ENCODE measurements at regions not wholly inside any gene's neighbourhood (a gene's known extent, or its start where the extent isn't known, plus 50 kb on each side); places are given as distances from the start of the nearest gene placed in this dataset.
"Not testable (repeated sequence)": the region's sequence is repeated elsewhere in the genome, so short reads cannot be mapped to it uniquely, and the experiment has no call there.

- peak; percentile 27 for DNase-seq (ENCODE audit: low read depth)
These were observed 399.1 kb upstream of the AMELY start for GRCh38 chrY:7310482-7311269.

DNA sequence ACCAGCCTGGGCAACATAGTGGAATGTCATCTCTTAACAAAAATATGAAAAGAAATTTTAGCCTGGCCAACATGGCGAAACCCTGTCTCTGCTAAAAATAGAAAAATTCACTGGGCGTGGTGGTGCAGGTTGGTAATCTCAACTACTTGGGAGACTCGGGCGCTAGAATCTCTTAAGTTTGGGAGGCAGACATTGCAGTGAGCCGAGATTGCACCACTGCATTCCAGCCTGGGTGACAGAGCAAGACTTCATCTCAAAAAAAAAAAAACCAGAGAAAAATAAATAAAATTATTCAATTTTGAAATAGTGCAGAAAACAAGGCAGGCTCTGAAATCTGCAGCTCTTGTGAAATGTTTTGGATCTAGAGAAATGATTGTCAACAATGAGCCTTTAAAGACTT is 397.3 kb upstream of the AMELY start:
- DNase-seq (ENCODE audit: low read depth), result no peak

DNA sequence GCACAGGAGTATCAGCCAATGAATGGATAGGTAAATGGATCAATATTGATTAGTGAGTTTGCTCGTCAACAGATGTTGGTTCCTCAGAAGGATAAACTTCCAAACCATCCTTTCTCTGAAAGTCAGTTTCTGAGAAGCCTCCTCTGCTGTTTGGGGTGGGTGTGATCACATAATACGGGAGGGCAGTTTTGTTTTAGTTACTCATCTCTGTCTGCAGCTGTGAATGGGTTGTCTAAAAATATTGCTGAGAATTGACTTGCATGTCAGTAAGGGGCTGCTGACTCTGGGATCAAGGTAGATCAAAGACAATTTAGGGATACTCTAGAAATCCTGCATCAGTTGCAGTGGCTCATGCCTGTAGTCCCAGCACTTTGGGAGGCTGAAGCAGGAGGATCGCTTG is 390.8 kb upstream of the AMELY start:
- DNase-seq (ENCODE audit: low read depth), result no peak

DNA sequence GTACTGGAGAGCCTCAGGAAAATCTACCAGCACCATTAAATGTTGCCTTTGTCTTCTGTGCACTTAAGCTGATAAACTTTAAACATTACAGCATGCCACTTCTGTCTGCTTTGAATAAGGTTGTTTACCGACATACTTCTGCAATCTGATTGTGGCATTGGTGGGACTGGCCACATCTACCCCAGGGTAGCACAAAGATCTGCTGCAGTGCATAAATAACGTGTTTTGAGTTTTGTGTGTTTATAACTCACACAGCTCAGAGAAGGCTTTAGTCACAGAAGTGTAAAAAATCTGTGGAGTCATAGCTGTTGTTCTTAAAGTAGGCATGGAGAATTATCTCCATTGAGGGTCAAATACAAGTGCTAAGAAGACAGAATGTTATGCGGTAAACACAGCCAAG is 388.4 kb upstream of the AMELY start:
- DNase-seq (ENCODE audit: low read depth), result no peak

DNA sequence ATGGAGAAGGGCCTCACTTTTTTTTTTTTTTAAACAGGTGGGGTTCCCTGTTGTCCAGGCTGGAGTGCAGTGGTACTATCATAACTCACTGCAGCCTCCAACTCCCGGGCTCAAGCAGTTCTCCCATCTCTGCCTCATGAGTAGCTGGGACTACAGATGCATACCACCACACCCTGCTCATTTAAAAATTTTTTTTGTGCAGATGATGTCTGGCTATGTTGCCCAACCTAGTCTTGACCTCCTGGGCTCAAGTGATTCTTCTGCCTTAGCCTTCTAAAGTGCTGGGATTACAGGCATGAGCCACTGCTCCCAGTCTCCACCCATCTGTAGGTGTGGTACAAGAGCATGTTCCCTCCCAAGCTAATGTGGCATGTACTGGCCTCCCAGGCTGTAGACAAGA is 380.6 kb upstream of the AMELY start:
- DNase-seq (ENCODE audit: low read depth), result no peak

- DNase-seq (ENCODE audit: low read depth), result no peak
These were observed 378.6 kb upstream of the AMELY start for GRCh38 chrY:7289889-7290833.

DNA sequence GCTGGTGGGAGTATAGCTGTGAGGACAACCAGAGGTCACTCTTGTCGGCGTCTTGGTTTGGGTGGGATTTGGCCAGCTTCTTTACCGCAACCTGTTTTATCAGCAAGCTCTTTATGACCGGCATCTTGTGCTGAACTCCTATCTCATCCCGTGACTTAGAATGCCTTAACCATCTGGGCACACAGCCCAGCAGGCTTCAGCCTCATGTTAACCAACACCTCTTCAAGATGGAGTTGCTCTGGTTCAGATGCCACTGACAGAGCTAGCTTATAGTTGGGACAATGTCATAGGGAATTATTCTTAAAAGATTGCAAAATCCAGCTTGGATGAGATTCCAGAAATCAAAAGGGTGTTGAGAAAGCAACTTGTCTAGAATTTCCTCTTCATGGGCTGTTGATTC is 377.1 kb upstream of the AMELY start:
- no peak for DNase-seq (ENCODE audit: low read depth)

DNA sequence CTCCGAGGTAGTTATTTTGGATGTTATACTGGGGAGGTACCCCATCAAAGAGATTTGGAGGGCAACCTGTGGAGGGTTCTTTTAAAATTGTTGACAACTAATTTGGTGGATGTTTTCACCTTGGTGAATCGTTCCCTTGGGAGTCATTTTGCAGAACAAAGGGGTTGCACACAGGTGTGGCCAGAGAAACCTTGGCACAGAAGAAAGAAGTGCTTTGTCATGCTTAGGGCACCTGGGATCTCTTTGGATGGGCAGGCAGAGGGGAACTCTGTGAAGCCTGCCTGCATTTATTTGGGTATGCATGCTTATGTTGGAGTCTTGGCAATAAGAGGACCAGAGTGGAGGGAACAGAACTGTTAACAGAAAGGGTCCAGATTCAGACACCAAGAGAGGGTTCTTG is 376.4 kb upstream of the AMELY start:
- DNase-seq (ENCODE audit: low read depth), result not testable (repeated sequence)

DNA sequence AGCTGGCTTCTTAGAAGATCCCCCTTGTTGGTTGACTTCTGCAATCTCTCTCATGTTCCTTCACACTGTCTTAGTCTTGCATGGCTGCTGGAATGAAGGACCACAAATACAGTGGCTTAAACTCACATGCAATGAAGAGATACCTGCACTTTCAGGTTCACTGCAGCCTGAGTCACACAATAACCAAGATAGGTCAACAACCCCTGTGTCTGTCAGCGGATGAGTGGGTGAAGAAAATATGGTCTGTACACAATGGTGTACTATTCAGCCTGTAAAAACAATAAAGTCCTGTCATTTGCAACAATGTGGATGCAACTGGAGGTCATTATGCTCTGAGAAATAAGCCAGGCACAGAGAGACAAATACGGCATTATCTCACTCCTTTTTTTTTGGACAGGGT is 373.8 kb upstream of the AMELY start:
- no peak for DNase-seq (ENCODE audit: low read depth)

GRCh38 chrY:7283001-7283400 is 371.4 kb upstream of the AMELY start:
- DNase-seq (ENCODE audit: low read depth), result no peak

DNA sequence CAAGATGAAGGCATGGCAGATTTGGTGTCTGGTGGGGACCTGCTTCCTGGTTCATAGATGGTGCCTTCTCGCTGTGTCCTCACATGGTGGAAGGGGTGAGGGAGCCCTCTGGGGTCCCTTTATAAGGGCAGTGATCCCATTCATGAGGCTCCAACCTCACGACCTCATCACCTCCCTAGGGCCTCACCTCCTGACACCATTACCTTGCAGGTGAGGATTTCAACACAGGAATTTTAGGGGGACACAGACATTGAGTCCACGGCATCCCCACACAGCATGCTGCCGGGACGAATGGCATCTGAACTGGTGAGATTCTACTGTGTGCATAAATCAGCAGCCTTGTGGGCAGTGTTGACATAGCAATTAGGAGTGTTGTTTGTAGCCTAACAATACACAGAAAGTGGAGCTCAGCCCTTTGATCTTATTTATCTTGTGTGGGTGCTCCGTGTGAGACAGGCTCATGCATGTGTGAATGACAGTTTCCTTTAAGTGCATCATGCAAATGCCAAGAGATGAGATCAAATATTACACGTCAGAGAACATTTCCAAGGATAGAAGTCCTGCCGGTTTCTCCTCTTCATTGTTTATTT is 368.7 kb upstream of the AMELY start:
- DNase-seq (ENCODE audit: low read depth), result not testable (repeated sequence)

GRCh38 chrY:7275751-7276150 is 364.2 kb upstream of the AMELY start:
- no peak for DNase-seq (ENCODE audit: low read depth)

DNA sequence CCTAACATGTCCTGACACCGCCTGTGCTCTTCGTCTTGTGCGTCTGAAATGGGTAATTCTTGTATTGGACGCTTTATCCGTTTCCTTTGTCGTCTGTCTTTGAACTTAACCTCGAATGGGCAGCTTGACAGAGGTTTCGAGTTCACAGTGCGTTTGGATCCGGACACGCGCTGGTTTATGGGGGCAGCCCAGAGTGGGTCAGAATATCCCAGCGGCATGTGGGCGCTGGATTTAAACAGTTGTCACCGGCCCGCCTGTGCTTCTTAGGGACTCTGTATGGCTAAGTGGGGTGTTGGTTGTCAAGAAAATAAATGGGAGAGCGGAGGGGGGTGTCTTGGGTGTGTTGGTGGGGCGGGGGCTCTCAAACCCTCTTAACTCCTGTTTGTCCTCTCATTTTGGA is 363.5 kb upstream of the AMELY start:
- DNase-seq (ENCODE audit: low read depth), result no peak

- DNase-seq (ENCODE audit: low read depth), result no peak
These were observed 362.9 kb upstream of the AMELY start for GRCh38 chrY:7274369-7274913.

GRCh38 chrY:7273587-7274203 is 362.1 kb upstream of the AMELY start:
- DNase-seq (ENCODE audit: low read depth), result peak; percentile 59

DNA sequence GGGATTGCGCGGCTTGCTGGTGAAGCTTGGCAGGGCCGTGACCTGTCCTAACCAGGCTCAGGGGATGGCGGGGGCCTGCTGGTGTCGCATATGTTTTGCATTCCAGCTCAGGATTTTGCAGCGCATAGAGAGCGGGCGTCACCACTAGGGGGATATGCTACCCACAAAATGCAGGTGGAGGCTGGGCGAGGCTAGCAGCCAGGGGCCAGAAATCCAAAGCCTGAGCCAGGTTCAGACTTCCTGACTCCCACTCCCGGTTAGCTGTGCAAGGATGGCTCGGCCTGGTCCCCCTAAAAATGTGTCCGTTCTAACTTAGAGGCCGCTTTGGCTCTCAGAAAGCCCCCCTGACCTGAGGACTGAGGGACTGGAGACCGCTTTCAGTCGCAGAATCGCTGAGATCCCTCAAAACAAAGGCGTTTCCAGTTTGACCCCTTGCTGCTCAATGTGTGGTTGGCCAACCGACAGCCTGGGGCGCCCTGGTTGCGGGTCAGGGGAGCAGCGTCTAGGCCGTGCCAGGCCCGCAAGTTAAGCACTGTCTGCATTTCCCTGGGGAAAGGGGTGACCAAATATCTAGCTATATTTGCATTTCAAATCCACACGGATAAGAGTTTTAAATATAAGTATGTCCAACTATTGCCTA is 361.1 kb upstream of the AMELY start:
- DNase-seq (ENCODE audit: low read depth), result peak; percentile 27

- no peak for DNase-seq (ENCODE audit: low read depth)
These were observed 352.2 kb upstream of the AMELY start for GRCh38 chrY:7263773-7264172.

GRCh38 chrY:7262531-7262930 is 351.0 kb upstream of the AMELY start:
- DNase-seq (ENCODE audit: low read depth), result no peak

- DNase-seq (ENCODE audit: low read depth), result no peak
These were observed 349.7 kb upstream of the AMELY start for GRCh38 chrY:7261254-7261653.

DNA sequence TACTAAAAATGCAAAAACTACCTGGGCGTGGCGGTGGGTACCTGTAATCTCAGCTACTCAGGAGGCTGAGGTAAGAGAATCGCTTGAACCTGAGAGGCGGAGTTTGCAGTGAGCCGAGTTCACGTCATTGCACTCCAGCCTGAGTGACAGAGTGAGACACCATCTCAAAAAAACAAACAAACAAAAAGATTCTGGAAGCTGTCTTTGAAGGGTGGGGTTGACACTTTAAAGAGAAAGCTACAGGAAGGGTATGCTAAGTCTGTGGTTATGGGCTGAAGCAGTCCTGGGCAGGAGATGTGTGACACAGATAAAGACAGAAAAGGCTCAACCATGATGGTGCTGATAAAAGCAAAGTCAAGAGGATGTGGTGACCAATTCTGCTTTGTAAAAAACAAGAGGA is 328.5 kb upstream of the AMELY start:
- no peak for DNase-seq (ENCODE audit: low read depth)

GRCh38 chrY:7211971-7212370 is 300.4 kb upstream of the AMELY start:
- DNase-seq (ENCODE audit: low read depth), result no peak

DNA sequence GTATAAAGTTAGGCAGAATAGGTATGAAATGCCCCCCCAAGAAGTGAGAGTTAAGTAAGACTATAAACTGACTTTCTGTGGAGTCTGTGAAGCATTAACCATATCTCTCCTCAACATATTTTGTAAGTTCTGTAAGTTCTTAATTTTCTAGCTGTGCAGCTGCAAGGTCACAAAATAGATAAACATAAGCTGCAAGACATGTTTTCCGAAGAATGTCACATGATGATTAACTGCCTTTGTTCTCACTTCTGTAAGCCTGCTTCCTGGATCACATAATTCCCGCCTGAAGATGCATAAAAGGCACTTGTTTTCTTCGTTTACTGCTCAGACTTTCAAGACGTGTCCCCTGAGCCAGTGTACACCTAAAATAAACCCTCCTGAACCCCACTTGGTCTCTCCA is 292.9 kb upstream of the AMELY start:
- no peak for DNase-seq (ENCODE audit: low read depth)

Data from stimulated activated CD8-positive, alpha-beta memory T cell treated with anti-CD3 and anti-CD28 coated beads, Interleukin-7, amount 100 ng/mL, for 24 hours (primary cell).